NT2/D1 (cell line): ENCODE measurements at regions not wholly inside any gene's neighbourhood (a gene's known extent, or its start where the extent isn't known, plus 50 kb on each side); places are given as distances from the start of the nearest gene placed in this dataset.

Experiments used
- DNase-seq: peaks from one replicate; pipeline ENCODE4 v3.0.0-alpha.2; 2011; ENCODE audit warnings: low read depth, low spot score
- H3K27me3 ChIP-seq: 2 replicates; pipeline ENCODE4 v1.6.0; 2011; ENCODE audit warnings: mild to moderate bottlenecking; ENCODE audit not compliant: insufficient read length, insufficient read depth
- H3K36me3 ChIP-seq: 2 replicates; pipeline ENCODE4 v1.6.1; 2011; ENCODE audit warnings: mild to moderate bottlenecking, low read length, mixed read lengths; ENCODE audit not compliant: insufficient read depth, insufficient read length
- H3K4me1 ChIP-seq: 2 replicates; pipeline ENCODE4 v1.5.1; 2011; ENCODE audit not compliant: insufficient read depth, insufficient read length
- H3K4me3 ChIP-seq: 2 replicates; pipeline ENCODE4 v1.5.1; 2011; ENCODE audit warnings: low read depth; ENCODE audit not compliant: insufficient read length
- H3K9ac ChIP-seq: 2 replicates; pipeline ENCODE4 v1.6.0; 2011; ENCODE audit warnings: low read depth; ENCODE audit not compliant: insufficient read length
- H3K9me3 ChIP-seq: 2 replicates; pipeline ENCODE4 v1.5.1; 2011; ENCODE audit warnings: mild to moderate bottlenecking, low read length; ENCODE audit not compliant: insufficient read depth
- SUZ12 ChIP-seq: IDR thresholded peaks from 2 replicates; pipeline ENCODE4 v1.6.1; 2011; ENCODE audit not compliant: insufficient read length, insufficient read depth; ENCODE audit errors: extremely low read depth
- YY1 ChIP-seq: IDR thresholded peaks from 2 replicates; pipeline ENCODE4 v1.6.1; 2011; ENCODE audit not compliant: insufficient read length, insufficient read depth
- ZNF274 ChIP-seq: IDR thresholded peaks from 2 replicates; pipeline ENCODE4 v1.6.1; 2011; ENCODE audit warnings: mild to moderate bottlenecking, low read depth, low read length

DNA sequence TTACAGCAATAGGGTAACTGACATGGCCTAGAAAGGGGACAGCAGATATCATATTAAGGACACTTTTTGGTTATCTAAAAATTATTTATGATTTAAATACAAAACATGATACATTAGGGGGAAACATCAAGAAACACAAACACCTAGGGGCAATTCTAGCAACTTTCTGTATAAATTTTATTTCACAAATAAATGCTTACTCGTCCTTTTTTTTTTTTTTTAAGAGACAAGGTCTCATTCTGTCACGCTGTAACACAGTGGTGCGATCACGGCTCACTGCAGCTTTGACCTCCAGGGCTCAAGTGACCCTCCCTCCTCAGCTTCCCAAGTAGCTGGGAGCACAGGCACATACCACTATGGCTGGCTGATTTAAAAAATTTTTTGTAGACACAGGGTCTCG, 151.8 kb upstream of the BCOR start:
- no peak for DNase-seq
- no peak overlapping the region for H3K9ac ChIP-seq
- H3K36me3 ChIP-seq: no peaks in the 10 kb centered on the region
- H3K4me1 ChIP-seq: peaks cover 5% of the 10 kb centered on the region
- no peak for TF ChIP-seq ZNF274
- no peak for TF ChIP-seq YY1
- no peak for TF ChIP-seq SUZ12
- H3K27me3 ChIP-seq: no peaks in the 10 kb centered on the region
- no peak overlapping the region for H3K4me3 ChIP-seq
- H3K9me3 ChIP-seq: no peaks in the 10 kb centered on the region

DNA sequence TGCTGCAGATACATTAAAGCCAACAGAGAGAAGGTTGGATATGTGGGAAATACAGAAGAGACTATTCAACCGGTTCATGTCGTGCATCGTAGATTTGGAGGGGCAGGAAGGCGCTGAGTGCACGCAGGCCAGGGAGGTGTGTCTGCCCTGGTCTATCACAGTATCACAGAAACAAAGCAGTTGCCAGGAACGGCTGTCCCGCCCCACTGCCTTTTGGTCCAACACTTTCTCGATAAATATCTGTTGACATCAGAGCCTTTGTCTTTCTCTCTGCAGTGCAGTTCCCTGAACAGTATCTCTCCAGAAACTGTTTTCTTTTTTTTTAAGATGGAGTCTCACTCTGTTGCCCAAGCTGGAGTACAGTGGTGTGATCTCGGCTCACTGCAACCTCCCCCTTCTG, 151.1 kb upstream of the BCOR start:
- Histone ChIP-seq H3K4me1 (peaks cover 5% of the 10 kb centered on the region), H3K9me3 (no peaks in the 10 kb centered on the region), H3K27me3 (no peaks in the 10 kb centered on the region), H3K36me3 (no peaks in the 10 kb centered on the region), H3K9ac (no peak overlapping the region), H3K4me3 (no peak overlapping the region)
- no peak for TF ChIP-seq SUZ12
- TF ChIP-seq YY1: no peak
- TF ChIP-seq ZNF274: no peak
- DNase-seq: no peak

DNA sequence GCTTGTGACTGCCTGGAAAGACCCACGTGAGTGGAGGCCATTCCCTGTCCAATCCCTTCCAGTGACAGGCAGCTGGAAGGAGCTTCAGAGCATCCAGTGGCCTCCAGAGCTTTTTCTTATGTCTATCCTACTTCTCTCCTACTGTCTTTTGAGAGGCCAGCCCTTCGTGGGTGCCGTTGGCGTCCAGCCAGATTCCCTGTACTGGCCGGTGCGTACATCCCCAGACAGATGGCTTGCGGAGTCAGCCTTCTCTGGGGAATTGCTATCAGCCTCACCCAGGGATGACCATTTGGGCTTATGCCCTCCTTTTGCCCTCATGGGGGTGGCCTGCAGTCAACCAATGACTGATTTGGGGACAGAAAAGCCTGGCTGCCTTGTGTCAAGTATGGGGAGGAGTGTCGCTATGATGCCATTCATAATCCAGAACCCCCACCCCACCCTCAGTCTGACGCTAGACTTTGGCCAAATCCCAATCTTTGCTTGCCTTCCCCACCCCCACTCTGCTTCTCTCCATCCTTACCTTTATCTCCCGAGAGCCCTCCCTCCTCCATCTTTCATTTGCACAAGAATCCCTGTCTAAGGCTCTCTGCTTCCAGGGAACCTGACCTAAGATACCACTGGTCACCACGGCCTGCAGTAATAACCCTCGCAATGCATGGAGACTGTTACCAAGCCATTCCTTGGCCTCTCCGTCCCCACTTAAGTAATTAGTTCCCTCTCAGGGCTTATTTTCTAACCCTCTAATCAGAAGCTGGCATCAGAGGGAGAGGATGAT, 150.3 kb upstream of the BCOR start:
- H3K4me3 ChIP-seq: no peak overlapping the region
- no peaks in the 10 kb centered on the region for H3K9me3 ChIP-seq
- H3K9ac ChIP-seq: no peak overlapping the region
- TF ChIP-seq YY1: no peak
- TF ChIP-seq SUZ12: no peak
- no peak for TF ChIP-seq ZNF274
- H3K27me3 ChIP-seq: no peaks in the 10 kb centered on the region
- DNase-seq: no peak
- H3K4me1 ChIP-seq: peaks cover 5% of the 10 kb centered on the region
- no peaks in the 10 kb centered on the region for H3K36me3 ChIP-seq

DNA sequence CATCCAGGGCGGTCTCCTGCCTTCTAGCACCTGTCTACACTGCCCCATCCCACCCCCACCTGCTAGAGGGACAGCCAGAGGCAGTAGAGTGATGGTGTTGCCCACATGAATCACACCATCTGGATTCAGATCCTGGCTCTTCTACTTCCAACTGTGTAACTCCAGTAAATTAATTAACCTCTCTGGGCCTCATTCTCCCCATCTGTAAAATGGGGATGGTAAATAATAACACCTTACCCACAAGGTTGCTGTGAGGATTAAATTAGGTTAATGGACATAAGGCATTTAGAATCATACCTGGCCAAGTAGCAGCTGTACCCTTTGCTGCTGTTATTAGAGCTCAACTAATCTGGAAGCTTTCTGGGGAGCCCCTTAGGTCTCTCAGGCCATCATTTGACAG, 149.6 kb upstream of the BCOR start:
- H3K27me3 ChIP-seq: no peaks in the 10 kb centered on the region
- H3K9ac ChIP-seq: no peak overlapping the region
- no peaks in the 10 kb centered on the region for H3K9me3 ChIP-seq
- H3K36me3 ChIP-seq: no peaks in the 10 kb centered on the region
- TF ChIP-seq ZNF274 (no peak), SUZ12 (no peak), YY1 (no peak)
- DNase-seq: no peak
- H3K4me1 ChIP-seq: peaks cover 5% of the 10 kb centered on the region
- no peak overlapping the region for H3K4me3 ChIP-seq

DNA sequence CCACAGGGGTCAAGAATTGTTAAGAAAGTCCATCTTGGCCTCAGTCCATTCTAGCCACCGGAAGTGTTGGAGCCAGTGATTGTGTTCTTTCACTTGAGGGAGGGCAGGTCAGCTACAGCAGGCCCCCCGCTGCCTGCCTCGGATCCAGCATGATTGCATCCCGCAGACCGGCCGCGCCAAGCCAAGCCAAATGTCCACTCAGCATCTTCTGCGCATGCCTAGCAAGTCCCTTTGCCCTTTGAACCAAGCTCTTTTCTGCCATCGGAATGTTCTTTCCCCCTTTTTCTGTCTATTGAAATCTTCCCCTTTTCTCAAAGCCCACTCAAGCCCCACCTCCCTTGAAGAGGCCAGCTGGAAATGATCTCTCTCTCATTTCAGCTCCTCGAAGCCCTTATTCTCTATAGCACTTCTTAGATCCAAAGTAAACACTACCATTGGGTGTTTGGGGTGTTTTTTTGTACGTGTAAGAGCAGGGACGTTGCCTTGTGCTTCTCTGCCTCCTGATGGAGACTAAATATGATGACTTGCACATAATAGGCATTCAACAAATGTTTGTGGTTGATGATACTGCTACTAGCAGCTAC, 147.8 kb upstream of the BCOR start:
- no peak for DNase-seq
- Histone ChIP-seq H3K9ac (no peak overlapping the region), H3K9me3 (no peaks in the 10 kb centered on the region), H3K4me1 (peaks cover 5% of the 10 kb centered on the region), H3K36me3 (no peaks in the 10 kb centered on the region), H3K27me3 (no peaks in the 10 kb centered on the region), H3K4me3 (no peak overlapping the region)
- TF ChIP-seq ZNF274 (no peak), SUZ12 (no peak), YY1 (no peak)

DNA sequence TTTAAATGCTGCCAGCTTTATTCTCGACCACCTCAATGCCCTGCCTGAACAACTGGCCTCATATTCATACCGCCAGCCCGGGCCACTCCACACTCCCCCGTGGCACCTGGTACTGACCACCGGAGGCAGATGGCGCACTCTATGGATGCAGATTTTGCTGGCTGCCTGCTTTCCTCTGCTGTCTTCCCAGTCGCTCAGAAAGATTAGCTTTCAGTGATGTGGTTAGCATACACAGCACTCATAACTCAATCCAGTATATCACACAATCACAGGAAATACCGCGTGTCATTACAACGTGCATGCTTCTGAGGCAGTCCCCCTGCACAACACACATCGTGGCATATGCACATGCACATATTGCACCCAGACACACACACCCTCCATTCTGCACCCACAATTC, 147.2 kb upstream of the BCOR start:
- Histone ChIP-seq H3K9ac (no peak overlapping the region), H3K36me3 (no peaks in the 10 kb centered on the region), H3K4me1 (peaks cover 5% of the 10 kb centered on the region), H3K9me3 (no peaks in the 10 kb centered on the region), H3K27me3 (no peaks in the 10 kb centered on the region), H3K4me3 (no peak overlapping the region)
- DNase-seq: no peak
- no peak for TF ChIP-seq ZNF274
- TF ChIP-seq SUZ12: no peak
- no peak for TF ChIP-seq YY1

DNA sequence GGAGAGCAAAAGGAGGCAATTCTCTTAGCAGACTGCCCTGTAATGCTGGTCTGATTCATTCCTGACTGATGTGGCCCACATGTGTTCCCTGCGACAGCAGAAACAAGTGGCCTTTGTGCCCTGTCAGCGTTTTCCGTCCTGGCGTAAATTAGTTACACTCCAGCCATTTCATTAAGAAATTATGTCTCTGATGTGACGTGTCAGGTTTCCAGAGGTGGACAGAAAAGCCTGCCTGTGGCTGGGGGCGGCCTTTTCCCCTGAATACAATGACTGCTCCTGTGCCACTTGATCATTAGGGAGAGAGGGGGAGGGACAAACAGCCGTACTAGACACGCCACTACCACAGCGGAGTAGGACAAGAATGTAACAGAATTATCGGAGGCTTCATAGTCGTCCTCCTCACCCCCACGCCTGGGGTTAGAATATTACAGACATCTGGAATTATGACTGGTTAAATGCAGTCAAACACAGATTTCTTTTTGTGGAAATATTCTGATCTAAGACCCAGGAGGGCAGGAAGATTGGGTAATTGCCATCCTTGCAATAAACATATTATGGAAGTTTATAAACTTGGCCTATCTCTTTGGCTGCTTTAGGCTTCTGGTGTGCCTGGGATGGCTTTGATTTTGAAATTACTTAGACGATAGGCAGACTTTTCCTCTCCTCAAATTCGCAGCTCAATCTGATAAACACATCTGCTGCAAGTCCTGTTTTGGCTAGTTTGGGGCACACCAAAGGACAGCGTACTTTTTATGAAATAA, 146.2 kb upstream of the BCOR start:
- H3K4me1 ChIP-seq: peaks cover 5% of the 10 kb centered on the region
- DNase-seq: no peak
- TF ChIP-seq YY1 (no peak), SUZ12 (no peak), ZNF274 (no peak)
- no peak overlapping the region for H3K9ac ChIP-seq
- H3K27me3 ChIP-seq: no peaks in the 10 kb centered on the region
- no peaks in the 10 kb centered on the region for H3K36me3 ChIP-seq
- no peak overlapping the region for H3K4me3 ChIP-seq
- H3K9me3 ChIP-seq: no peaks in the 10 kb centered on the region
